G401.6 (cell line): ENCODE measurements at regions not wholly inside any gene's neighbourhood (a gene's known extent, or its start where the extent isn't known, plus 50 kb on each side); places are given as distances from the start of the nearest gene placed in this dataset.
"Not testable (repeated sequence)": the region's sequence is repeated elsewhere in the genome, so short reads cannot be mapped to it uniquely, and the experiment has no call there.

Experiments used
- FAIRE-seq: peaks from 2 replicates; lab custom pipeline; 2012; peaks lifted over from hg19 to GRCh38; lab: Jason Lieb, UNC

DNA sequence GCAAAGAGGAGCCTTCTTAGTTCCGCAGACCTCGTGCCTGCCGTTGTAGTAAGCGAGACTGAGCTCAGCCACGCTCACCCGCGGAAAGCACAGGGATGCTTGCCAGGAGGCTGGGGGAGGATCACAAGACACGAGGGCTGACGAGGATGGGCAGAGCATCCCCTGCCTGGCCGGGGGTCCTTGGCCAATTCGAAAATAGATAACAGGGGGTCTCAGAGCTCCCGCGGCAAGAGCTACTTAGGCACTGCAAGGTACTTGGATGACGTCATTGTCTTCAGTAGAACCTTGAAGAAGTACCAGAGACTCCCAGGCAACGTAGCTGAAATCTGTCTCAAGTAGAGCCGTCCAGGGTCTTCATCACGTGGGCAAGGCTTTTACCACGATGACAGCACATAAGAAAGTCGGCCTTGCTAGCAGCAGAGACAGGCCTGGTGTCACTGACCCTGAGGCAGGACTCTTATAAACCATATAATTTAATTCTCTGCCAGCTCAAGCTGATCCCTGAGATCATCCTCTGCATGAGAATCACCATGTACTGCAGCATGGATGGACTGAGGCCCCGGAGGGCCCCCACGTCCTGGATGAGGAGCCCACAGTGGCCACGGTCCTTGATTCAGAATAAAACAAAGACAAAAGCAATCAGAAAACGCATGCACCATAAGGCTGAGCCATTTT is 81.9 kb downstream of the TMEM18 start:
- FAIRE-seq: no peak

- no peak for FAIRE-seq
Observed at GRCh38 chr2:594297-594949, 82.8 kb downstream of the TMEM18 start.

DNA sequence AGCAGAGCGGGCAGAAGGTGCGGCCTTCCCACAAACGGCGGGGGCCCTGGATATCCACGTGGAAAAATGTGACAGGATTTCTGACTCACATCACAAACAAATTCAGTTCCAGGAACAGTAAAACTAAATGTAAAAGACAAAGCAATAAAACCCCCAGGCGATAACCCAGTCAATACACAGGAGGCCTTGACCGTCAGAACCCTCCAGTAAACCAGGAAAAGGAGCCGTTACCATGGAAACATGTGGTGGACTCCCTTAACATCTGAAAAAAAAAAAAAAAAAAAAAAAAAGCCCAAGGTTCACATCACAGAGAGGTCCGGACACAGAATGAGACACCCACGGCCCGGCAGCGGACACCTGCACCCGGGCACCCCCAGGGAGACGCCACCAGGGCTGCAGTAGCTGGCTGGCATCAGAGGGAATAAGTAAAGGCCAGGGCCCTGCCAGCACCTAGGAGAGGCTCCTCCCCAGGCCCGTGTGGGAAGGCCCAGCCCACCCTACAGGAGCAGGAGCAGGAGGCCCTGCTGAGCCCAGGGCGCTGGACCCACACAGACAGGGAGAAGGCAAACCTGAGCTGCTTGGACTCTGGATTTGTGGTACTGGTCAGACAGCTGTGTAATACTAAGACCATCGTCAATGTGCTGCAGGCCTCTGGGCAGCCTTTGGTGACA is 83.7 kb downstream of the TMEM18 start:
- no peak for FAIRE-seq

DNA sequence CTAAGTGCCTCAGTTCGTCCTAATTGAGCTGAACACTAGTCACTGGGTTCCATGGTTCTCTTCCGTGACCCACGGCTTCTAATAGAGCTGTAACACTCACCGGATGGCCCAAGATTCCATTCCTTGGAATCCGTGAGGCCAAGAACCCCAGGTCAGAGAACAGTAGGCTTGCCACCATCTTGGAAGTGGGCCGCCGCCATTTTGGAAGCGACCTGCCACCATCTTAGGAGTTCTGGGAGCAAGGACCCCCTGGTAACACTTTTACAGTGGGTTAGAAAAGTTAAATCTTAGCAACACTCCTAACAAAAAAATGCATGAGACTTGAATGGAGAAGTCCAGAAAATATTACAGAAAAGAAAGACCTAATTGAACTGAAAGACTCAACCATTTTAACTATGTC is 84.5 kb downstream of the TMEM18 start:
- FAIRE-seq: no peak

DNA sequence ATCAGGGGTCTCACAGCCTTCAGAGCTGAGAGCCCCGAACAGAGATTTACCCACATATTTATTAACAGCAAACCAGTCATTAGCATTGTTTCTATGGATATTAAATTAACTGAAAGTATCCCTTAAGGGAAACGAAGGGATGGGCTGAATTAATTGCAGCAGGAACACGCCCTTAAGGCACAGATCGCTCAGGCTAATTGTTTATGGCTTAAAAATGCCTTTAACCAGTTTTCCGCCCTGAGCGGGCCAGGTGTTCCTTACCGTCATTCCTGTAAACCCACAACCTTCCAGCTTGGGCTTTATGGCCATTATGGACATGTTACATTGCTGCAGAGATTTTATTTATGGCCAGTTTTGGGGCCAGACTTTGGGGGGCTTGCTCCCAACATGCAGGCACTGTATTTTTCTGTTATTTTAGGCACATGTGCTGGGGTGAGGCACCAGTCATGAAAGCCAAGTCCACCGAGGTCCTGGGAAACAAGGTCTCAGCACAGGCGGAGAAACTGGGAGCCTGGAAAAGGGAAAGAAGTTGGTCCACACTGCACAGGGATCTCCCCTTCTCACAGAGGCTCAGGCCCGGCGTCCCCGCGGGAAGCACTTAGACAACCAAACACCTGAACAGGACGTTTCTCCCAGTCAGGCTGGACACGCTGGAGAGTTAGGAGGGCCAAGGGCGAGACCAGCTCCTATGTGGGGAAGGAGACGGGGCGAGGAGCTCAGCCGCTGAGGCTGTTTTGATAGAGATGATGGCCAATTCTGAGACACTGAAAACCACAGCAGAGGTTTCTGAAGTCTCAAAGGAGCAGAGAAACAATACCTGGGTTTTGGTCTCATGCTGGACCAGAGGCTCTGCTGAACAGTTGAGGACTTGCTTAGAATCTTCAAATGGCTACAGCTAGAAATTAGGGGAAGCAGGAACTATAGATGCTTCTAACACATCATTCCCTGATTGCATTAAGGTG is 86.7 kb downstream of the TMEM18 start:
- no peak for FAIRE-seq

- no peak for FAIRE-seq
Observed at GRCh38 chr2:589281-590130, 87.7 kb downstream of the TMEM18 start.

DNA sequence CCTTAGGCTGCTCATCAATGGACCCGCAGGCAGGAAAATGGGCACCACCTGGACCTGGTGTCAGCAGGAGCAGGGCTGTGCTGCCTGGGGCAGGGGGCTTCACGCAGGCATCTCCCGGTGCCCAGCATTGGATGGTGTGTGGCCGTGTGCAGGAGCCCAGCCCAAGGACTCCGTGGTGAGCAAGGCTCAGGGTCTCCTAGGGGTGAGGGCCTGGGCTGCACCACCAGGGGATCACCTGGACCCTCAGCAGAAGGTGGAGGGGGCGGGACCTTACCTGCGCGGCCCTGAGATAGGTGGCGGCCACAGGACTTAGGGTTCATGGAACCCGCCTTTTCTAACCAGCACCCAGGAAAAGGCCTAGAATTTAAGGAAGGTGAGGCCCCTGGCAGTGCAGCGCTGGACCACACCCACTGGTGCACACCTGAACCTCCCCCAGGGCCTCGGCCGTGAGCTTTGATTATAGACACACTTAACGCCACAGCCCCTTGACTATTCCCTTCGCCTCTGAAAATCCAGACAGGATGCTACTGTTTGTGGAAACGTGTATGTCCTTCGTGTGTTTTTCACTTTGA is 89.0 kb downstream of the TMEM18 start:
- FAIRE-seq: no peak

- FAIRE-seq: no peak
Observed at GRCh38 chr2:587087-587960, 89.9 kb downstream of the TMEM18 start.

GRCh38 chr2:586641-587076 is 90.5 kb downstream of the TMEM18 start:
- no peak for FAIRE-seq

DNA sequence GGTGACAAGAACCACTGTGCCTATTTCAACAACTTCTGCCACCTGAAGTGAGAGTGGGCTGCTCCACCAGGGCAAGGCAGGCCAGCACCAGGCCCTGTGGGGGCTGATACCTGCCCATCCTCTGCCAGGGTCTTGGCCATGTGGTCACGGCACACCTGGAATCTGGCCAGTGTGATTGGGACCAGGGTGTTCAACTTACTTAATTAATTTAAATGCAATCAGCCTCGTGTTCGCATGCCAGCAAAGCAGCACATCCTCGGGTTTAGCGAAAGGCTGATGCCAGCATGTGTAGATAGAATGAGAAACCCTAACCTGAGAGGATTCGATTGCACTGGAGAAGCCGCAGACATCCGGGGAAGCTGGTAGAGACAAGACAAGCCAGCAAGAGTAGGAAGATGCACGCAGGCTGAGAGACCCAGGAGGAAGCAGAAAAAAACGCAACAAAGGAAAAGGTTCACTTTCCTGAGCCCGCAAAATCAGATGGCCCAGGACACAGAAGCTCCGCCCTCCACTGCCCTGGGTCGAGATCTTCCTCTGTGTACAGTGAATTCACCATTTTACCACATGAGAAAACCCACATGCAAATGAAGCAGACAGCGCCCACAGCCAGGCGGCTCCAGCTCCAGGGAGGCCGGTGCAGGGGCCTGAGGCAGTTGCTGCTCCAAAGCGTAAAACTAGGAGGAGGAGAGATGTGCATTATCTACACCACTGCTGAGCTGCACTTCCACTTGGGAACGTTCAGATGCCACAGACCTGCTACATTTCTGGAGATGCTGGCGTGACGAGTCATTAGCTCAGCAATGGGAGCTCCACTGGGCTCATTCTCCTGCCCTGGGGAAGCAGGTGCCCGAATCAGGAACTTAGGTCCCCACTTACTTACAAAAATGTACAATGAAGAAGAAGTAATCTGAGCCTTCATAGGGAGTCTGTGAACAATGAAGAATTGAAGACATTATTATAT is 92.1 kb downstream of the TMEM18 start:
- no peak for FAIRE-seq

GRCh38 chr2:583666-584065 is 93.5 kb downstream of the TMEM18 start:
- FAIRE-seq: no peak

DNA sequence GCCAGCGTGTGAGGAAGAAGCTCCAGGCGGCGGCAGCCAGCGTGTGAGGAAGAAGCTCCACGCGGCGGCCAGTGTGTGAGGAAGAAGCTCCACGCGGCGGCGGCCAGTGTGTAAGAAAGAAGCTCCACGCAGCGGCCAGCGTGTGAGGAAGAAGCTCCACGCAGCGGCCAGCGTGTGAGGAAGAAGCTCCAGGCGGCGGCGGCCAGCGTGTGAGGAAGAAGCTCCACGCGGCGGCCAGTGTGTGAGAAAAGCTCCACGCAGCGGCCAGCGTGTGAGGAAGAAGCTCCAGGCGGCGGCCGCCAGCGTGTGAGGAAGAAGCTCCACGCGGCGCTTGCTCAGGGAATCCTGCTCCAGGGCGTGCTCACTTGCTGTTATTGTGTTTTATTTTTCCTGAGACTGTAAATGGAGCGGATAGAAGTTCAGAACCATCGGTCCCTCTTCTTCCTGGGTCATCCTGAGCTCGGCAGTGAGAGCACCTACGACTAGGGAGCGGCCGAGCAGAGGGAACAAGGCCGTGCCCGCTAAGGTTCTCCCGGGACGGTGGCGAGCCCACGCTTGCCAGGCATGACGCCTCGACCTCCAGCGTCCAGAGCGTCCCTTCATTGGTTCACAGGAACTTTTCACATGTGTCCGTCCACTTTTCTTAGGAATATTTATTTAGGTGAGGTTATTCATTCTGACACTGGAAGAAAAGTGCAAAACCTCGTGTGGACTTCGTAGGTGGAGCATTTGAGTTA is 94.2 kb downstream of the TMEM18 start:
- FAIRE-seq: no peak

GRCh38 chr2:582289-582688 is 94.9 kb downstream of the TMEM18 start:
- FAIRE-seq: not testable (repeated sequence)

DNA sequence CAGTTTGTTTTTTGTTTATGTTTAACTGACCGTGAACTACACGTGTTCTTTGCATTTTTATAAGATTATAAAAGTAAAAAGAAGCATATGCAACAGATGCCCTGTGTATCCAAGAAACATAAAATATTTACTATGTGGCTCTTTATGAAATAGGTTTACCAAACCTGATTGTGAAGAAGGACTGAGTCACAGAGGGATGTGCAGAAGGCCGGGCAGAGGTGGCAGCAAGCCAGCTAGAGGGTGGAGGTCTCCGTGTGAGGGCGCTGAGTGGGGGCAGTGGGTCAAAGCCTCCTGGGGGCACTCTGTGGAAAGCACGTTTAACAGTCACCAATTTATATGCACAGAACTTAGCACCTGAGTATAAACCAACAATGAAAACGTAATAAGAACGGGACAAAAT is 97.2 kb downstream of the TMEM18 start:
- no peak for FAIRE-seq

- FAIRE-seq: no peak
Observed at GRCh38 chr2:579351-579886, 97.8 kb downstream of the TMEM18 start.

DNA sequence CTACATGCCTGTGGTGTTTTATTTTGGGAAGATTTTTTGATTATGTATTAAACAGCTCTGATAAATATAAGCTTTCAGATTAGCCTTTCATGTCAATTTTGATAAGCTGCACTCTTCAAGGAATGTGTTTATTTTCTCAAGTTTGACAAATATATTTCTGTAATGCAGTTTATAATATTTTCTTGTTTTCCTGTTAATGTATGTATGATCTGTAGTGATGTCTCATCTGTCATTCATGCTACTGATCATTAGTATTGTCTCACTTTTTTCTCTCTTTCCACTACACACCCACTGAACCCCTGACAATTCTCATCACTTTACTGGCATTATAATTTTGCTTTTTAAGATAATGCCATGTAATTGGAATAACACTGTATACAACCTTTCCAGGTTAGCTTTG is 100.9 kb downstream of the TMEM18 start:
- FAIRE-seq: no peak

- no peak for FAIRE-seq
Observed at GRCh38 chr2:575727-576236, 101.4 kb downstream of the TMEM18 start.
